Right lobe of liver (tissue), 6 donors: ENCODE measurements at regions not wholly inside any gene's neighbourhood (a gene's known extent, or its start where the extent isn't known, plus 50 kb on each side); places are given as distances from the start of the nearest gene placed in this dataset.

Experiments used
- ATAC-seq, 4 donors: fragments of 200-7000 bp; cut with Tn5 transposase; one replicate each; pipeline ENCODE4 v1.9.1; 2020; ENCODE audit warnings: mild to moderate bottlenecking in 4 of 4, moderate library complexity in 4 of 4
- DNase-seq, 3 donors: peaks; one replicate each; pipeline ENCODE4 v3.0.0-alpha.2; 2020
- H3K27ac ChIP-seq, 3 donors: fragments of 200-600 bp; one replicate each; pipeline ENCODE4 v1.8.0; 2022
- H3K27me3 ChIP-seq, 2 donors: fragments of 200-600 bp; one replicate each; pipeline ENCODE4 v1.8.0; 2022
- H3K36me3 ChIP-seq, 4 donors: fragments of 200-600 bp; sonication (generic) in 1 of 4; one replicate each; pipeline versions ENCODE4 v1.5.1 to v1.8.0; 2017 to 2022; ENCODE audit warnings: control low read depth in 1 of 4
- H3K4me1 ChIP-seq, 4 donors: fragments of 200-600 bp; sonication (generic) in 1 of 4; one replicate each; pipeline versions ENCODE4 v1.5.1 to v1.8.0; 2017 to 2022; ENCODE audit warnings: control low read depth in 1 of 4
- H3K4me3 ChIP-seq, 3 donors: fragments of 200-600 bp; one replicate each; pipeline ENCODE4 v1.8.0; 2022
- H3K9me3 ChIP-seq, 4 donors: fragments of 200-600 bp; sonication (generic) in 1 of 4; one replicate each; pipeline versions ENCODE4 v1.5.1 to v1.8.0; 2017 to 2022; ENCODE audit warnings: control low read depth in 1 of 4
- CTCF ChIP-seq, 4 donors: fragments of 200-600 bp in 3 of 4; fragments of 450-650 bp in 1 of 4; IDR thresholded peaks; one replicate each; pipeline versions ENCODE4 v1.5.1 to v1.8.0; 2016 to 2022; ENCODE audit warnings: antibody characterized with exemption in 4 of 4, mild to moderate bottlenecking in 2 of 4
- POLR2A ChIP-seq: fragments of 450-650 bp; IDR thresholded peaks from one replicate; pipeline ENCODE4 v1.6.1; 2017; ENCODE audit warnings: antibody characterized with exemption, mild to moderate bottlenecking
- WGBS: methylation state at CpG from one replicate; pipeline ENCODE4 v1.1.6; 2018; ENCODE audit warnings: low coverage, low lambda C conversion rate; ENCODE audit not compliant: insufficient coverage; ENCODE audit errors: missing lambda C conversion rate; 5-methylcytosine and 5-hydroxymethylcytosine counted together
- intact Hi-C, 2 donors: fragments of 100-400 bp; cut with DNase I; formaldehyde crosslinking; loops; one replicate each; pipeline versions ENCODE4 v1.11.2 to v1.14.1; 2022
- donor health status: DM: no; HTN: yes; CAD: no.
- donor health status: DM: no; HTN: no; CAD: no.
- donor health status: DM: no; HTN: no; CAD: no.
- donor health status: DM: no; HTN: yes; CAD: no.
- donor health status: DM: no; HTN: yes; CAD: no.

- DNase-seq (no peak), ATAC-seq (no peak)
- WGBS, result 3% methylated on average over 11 of the region's 11 CpGs
- Histone ChIP-seq H3K27me3 (no peaks in the 10 kb centered on the region), H3K4me3 (no peak overlapping the region), H3K4me1 (no peaks in the 10 kb centered on the region), H3K27ac (no peak overlapping the region), H3K36me3 (no peaks in the 10 kb centered on the region), H3K9me3 (no peaks in the 10 kb centered on the region)
- TF ChIP-seq POLR2A (no peak), CTCF (IDR thresholded peaks at IDR 0.05) (no peak)
- intact Hi-C loops, result no loop called here
These were observed 85.4 kb downstream of the IRX2 start for GRCh38 chr5:2666081-2666480.

GRCh38 chr5:2663489-2663888 is 88.0 kb downstream of the IRX2 start:
- no peaks in the 10 kb centered on the region for H3K36me3 ChIP-seq
- WGBS, result 28% methylated on average over 3 of the region's 3 CpGs
- no peak for DNase-seq
- no peak for TF ChIP-seq CTCF (IDR thresholded peaks at IDR 0.05)
- no peak for TF ChIP-seq POLR2A
- H3K27ac ChIP-seq, result no peak overlapping the region
- H3K9me3 ChIP-seq, result no peaks in the 10 kb centered on the region
- no peaks in the 10 kb centered on the region for H3K4me1 ChIP-seq
- no peaks in the 10 kb centered on the region for H3K27me3 ChIP-seq
- no peak for ATAC-seq
- intact Hi-C loops, result no loop called here
- no peak overlapping the region for H3K4me3 ChIP-seq

GRCh38 chr5:2660315-2660714 is 91.2 kb downstream of the IRX2 start:
- H3K27me3 ChIP-seq, result no peaks in the 10 kb centered on the region
- DNase-seq (no peak), ATAC-seq (no peak)
- no peak overlapping the region for H3K27ac ChIP-seq
- no peaks in the 10 kb centered on the region for H3K4me1 ChIP-seq
- no peaks in the 10 kb centered on the region for H3K36me3 ChIP-seq
- intact Hi-C loops, result no loop called here
- 4% methylated on average over 8 of the region's 8 CpGs for WGBS
- H3K4me3 ChIP-seq, result no peak overlapping the region
- no peaks in the 10 kb centered on the region for H3K9me3 ChIP-seq
- no peak for TF ChIP-seq POLR2A
- no peak for TF ChIP-seq CTCF (IDR thresholded peaks at IDR 0.05)

- no peaks in the 10 kb centered on the region for H3K4me1 ChIP-seq
- H3K36me3 ChIP-seq, result no peaks in the 10 kb centered on the region
- no peak for DNase-seq
- H3K4me3 ChIP-seq, result no peak overlapping the region
- no peak for ATAC-seq
- no peaks in the 10 kb centered on the region for H3K27me3 ChIP-seq
- H3K27ac ChIP-seq, result no peak overlapping the region
- H3K9me3 ChIP-seq, result no peaks in the 10 kb centered on the region
- WGBS, result 48% methylated on average over 14 of the region's 18 CpGs
- TF ChIP-seq CTCF (IDR thresholded peaks at IDR 0.05) (no peak), POLR2A (no peak)
- intact Hi-C loops, result no loop called here
These were observed 92.5 kb downstream of the IRX2 start for GRCh38 chr5:2658881-2659470.

GRCh38 chr5:2658447-2658846 is 93.0 kb downstream of the IRX2 start:
- WGBS, result 58% methylated on average over 4 of the region's 11 CpGs
- no peaks in the 10 kb centered on the region for H3K9me3 ChIP-seq
- H3K4me3 ChIP-seq, result no peak overlapping the region
- no peak overlapping the region for H3K27ac ChIP-seq
- no peaks in the 10 kb centered on the region for H3K4me1 ChIP-seq
- no peaks in the 10 kb centered on the region for H3K27me3 ChIP-seq
- DNase-seq (no peak), ATAC-seq (no peak)
- no peaks in the 10 kb centered on the region for H3K36me3 ChIP-seq
- intact Hi-C loops, result no loop called here
- TF ChIP-seq POLR2A (no peak), CTCF (IDR thresholded peaks at IDR 0.05) (no peak)
